ENCODE measurements at regions not wholly inside any gene's neighbourhood (a gene's known extent, or its start where the extent isn't known, plus 50 kb on each side); places are given as distances from the start of the nearest gene placed in this dataset.

GRCh38 chr2:226637383-226637782, 162.2 kb downstream of the IRS1 start:
- Histone ChIP-seq H4K91ac (ENCODE audit: insufficient read length, low read depth, low read length) (no peak overlapping the region), H2BK15ac (ENCODE audit: low read depth, low read length) (no peak overlapping the region), H3K9ac (ENCODE audit: extremely low read depth, insufficient read length, low read length) (no peak overlapping the region), H3K4ac (ENCODE audit: low read depth, low read length) (no peak overlapping the region), H3K4me1 (ENCODE audit: insufficient read depth, low read length) (no peaks in the 10 kb centered on the region), H4K8ac (replicated peaks; ENCODE audit: insufficient read length, low read depth, low read length) (no peak overlapping the region), H3K23ac (ENCODE audit: insufficient read length, low read depth, low read length) (no peak overlapping the region), H4K20me1 (ENCODE audit: control insufficient read depth, insufficient read depth, insufficient read length) (no peaks in the 10 kb centered on the region), H2BK20ac (ENCODE audit: low read depth, low read length, poor library complexity, severe bottlenecking) (no peak overlapping the region), H3K27me3 (ENCODE audit: insufficient read depth, low read length) (no peaks in the 10 kb centered on the region), H3K9me3 (ENCODE audit: control insufficient read depth, low read depth, low read length) (no peaks in the 10 kb centered on the region), H3K27ac (ENCODE audit: insufficient read length, low read depth, low read length) (no peak overlapping the region), H2AFZ (ENCODE audit: low read length) (no peak overlapping the region), H2AK5ac (ENCODE audit: insufficient read length, low read length) (no peak overlapping the region), H4K5ac (ENCODE audit: insufficient read length, low read depth, low read length) (no peak overlapping the region), H3K4me2 (ENCODE audit: insufficient read depth, insufficient read length, low read length) (no peak overlapping the region), H3K79me1 (ENCODE audit: insufficient read depth, low read depth, low read length, poor library complexity, severe bottlenecking) (no peaks in the 10 kb centered on the region), H3K18ac (ENCODE audit: insufficient read length, low read depth, low read length) (no peak overlapping the region), H3K56ac (ENCODE audit: insufficient read length, low read depth, low read length) (no peak overlapping the region), H3K79me2 (ENCODE audit: insufficient read depth, low read length) (no peaks in the 10 kb centered on the region), H2BK120ac (ENCODE audit: low read depth, low read length, poor library complexity, severe bottlenecking) (no peak overlapping the region), H3K23me2 (ENCODE audit: insufficient read length, low read depth, low read length, poor library complexity, severe bottlenecking) (no peaks in the 10 kb centered on the region), H2BK5ac (ENCODE audit: insufficient read length, low read length) (no peak overlapping the region), H2BK12ac (ENCODE audit: insufficient read length, low read depth, low read length) (no peak overlapping the region), H3K14ac (ENCODE audit: insufficient read depth, low read length) (no peak overlapping the region), H3T11ph (ENCODE audit: low read length) (no peak overlapping the region)
- no CpG with 5 or more reads among the region's 2 CpGs for WGBS (ENCODE audit: extremely low coverage, insufficient read length, low lambda C conversion rate)
- TF ChIP-seq CTCF (conservative IDR thresholded peaks at IDR 0.05) = no peak
- DNase-seq = no peak
- Mint-ChIP-seq H3K9me3 (peaks cover 9 to 10% of the 10 kb centered on the region in 2 experiments; a peak in 4 of 5 replicates), H3K27ac (no peak overlapping the region), H3K27me3 (ENCODE audit: low read depth) (no peaks in the 10 kb centered on the region), H3K36me3 (ENCODE audit: insufficient read depth in 1 of 3, low read depth in 3 of 3) (peaks cover 0 to 12% (median 5%) of the 10 kb centered on the region in 3 experiments; a peak in 4 of 7 replicates), H3K4me3 (no peak overlapping the region), H3K4me1 (no peaks in the 10 kb centered on the region)

Data from H9 (cell line).